Inflammatory macrophage treated with lipopolysaccharide for 4 hours (primary cell): ENCODE measurements at regions not wholly inside any gene's neighbourhood (a gene's known extent, or its start where the extent isn't known, plus 50 kb on each side); places are given as distances from the start of the nearest gene placed in this dataset.
"Not testable (repeated sequence)": the region's sequence is repeated elsewhere in the genome, so short reads cannot be mapped to it uniquely, and the experiment has no call there.

Experiments
- DNase-seq: peaks from one replicate; pipeline ENCODE4 v3.0.0-alpha.2; 2020

GRCh38 chr10:27383595-27384542 is 120.2 kb upstream of the RAB18 start:
- DNase-seq, result peak; percentile 46

DNA sequence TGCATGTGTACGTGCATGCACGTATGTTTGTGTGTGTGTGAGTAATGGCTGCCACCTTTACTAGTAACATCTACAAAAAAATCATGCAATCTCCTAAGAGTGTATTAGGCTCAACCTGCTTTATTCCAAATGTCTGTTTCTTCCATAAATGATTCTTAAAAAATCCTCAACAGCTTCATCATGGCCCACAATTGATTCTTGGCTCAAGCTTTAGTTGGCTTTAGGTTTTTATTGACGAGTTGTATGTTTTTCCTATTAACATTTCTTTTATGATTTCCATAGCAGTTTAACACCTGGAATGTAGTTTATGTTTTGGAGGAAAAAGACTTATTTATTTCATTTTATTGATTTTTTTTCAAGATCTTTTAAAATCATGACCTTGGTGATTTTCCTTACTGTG is 121.9 kb upstream of the RAB18 start:
- no peak for DNase-seq

- DNase-seq, result no peak
These were observed 123.2 kb upstream of the RAB18 start for GRCh38 chr10:27380929-27381358.

DNA sequence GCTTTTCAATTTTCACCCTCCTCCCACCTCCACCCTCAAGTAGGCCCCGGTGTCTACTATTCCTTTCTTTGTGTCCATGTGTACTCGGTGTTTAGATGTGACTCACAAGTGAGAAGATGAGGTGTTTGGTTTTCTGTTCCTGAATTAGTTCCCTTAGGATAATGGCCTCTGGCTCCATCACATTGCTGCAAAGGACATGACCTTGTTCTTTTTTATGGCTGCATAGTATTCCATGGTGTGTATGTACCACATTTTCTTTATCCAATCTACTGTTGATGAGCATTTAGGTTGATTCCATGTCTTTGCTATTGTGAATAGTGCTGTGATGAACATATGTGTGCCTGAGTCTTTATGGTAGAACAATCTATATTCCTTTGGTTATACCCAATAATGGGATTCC is 125.1 kb upstream of the RAB18 start:
- DNase-seq, result not testable (repeated sequence)

GRCh38 chr10:27373566-27374160 is 130.4 kb upstream of the RAB18 start:
- DNase-seq, result no peak

DNA sequence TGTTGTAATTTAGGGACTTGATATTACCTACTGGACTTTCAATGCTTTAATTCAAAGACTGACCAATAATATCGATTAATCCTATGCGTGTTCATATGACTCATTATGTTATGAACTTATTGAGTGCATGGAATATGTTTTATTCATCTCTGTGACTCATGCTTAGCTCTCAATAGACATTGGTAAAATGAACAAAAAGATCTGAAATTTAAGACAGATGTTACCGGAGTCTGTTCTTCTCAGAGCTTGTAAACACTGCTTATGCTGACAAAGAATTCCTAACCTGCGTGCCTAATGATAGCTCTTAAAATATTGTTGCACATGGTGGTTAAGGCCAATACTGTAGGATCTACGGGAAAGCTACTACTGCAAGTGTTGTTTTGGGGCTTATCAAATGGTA is 131.5 kb upstream of the ACBD5 start:
- no peak for DNase-seq

- not testable (repeated sequence) for DNase-seq
These were observed 130.8 kb upstream of the ACBD5 start for GRCh38 chr10:27371375-27371774.

DNA sequence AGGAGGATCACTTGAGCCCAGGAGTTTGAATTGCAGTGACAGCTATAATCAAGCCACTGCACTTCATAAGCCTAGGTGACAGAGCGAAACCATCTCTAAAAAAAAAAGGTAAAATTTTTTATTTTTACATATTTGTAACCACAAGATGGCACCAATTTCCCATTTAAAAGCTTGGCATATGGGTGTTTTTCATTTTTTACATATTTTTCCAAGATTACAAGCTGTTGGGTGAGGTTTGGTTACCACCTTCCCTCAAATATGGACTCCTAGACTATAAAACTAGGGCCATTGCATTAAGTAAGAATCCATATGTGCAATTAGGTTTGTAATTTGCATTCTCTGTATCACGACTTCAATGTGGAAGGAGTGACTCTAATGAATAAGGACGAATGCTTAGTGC is 129.3 kb upstream of the ACBD5 start:
- DNase-seq, result no peak

- DNase-seq, result no peak
These were observed 128.1 kb upstream of the ACBD5 start for GRCh38 chr10:27368706-27369105.

- no peak for DNase-seq
These were observed 126.2 kb upstream of the ACBD5 start for GRCh38 chr10:27366769-27367168.

DNA sequence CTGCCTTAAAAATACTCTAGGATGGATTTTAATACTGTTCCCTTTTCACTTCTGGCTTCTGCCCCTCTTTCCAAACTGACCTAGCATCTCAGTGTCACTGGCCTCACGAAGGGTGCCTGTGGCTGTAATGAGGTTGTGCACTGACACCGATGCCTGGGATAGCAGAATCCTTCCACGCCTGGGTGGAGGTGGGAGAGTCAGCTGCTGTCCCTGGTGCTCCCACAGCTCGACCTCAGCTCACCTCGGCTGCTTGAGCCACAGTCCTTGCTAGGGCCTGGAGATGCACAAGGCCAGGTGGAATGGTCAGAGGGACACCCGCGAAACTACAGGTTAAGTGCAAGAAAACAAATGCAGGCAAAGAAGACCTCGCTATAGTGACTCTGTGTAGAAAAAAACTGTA is 123.4 kb upstream of the ACBD5 start:
- no peak for DNase-seq

- DNase-seq, result peak; percentile 80
These were observed 120.1 kb upstream of the ACBD5 start for GRCh38 chr10:27360581-27361172.

DNA sequence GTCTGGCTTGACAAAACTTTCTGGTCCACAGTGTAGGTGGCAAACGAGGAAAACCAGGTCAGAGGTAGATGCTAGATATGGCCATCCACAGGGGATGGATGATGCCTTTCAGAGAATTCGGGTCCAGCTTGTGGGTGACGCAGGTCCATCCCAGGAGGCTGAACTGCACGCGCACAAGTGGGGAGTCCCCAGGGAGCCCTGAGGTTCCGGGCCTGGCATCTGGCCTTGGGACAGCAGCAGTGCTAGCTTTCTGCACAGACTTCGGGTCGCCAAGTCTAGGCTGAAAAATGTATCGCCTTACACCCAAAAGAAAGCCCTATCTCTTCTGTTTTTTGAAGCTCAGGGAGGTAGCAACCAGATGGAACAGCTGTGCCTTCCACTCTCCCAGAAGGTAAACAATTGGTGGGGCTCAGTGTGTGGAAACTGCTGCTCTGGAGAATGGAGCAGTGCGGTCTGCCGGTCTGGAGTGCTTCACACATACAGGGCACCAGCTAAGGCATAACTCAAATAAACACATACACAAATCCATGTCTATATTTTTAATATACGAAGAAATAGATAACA is 119.3 kb upstream of the ACBD5 start:
- DNase-seq, result no peak

- no peak for DNase-seq
These were observed 116.1 kb upstream of the ACBD5 start for GRCh38 chr10:27356738-27357137.

DNA sequence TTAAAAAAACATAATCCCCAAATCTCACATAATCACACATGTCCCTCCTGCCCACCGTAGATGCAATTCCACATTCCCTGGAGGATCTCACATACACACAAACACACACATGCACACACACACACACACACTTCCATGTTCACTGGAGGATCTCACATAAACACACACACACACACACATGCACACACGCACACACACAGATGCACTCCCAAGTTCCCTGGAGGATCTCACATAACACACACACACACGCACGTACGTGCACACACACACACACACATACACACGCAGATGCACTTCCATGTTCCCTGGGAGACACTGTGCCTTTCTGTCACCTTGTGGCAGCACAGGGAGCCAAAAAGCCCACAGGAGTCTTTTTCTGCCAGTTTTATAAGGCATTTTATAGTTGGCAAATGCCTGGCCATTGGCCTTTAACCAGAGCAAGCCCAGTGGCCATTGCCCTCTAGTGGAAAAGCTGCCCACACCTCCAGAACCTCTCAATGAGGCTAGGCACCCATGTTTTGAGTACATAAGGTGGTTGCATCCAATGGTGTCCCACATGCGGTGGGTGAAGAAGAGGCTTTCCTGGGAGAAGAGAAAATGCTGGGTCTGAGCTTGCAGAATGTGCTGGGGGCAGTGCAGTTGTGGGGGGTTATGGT is 115.4 kb upstream of the ACBD5 start:
- DNase-seq, result no peak

- peak; percentile 39 for DNase-seq
These were observed 114.2 kb upstream of the ACBD5 start for GRCh38 chr10:27354643-27355270.

- DNase-seq, result not testable (repeated sequence)
These were observed 113.5 kb upstream of the ACBD5 start for GRCh38 chr10:27354100-27354499.

DNA sequence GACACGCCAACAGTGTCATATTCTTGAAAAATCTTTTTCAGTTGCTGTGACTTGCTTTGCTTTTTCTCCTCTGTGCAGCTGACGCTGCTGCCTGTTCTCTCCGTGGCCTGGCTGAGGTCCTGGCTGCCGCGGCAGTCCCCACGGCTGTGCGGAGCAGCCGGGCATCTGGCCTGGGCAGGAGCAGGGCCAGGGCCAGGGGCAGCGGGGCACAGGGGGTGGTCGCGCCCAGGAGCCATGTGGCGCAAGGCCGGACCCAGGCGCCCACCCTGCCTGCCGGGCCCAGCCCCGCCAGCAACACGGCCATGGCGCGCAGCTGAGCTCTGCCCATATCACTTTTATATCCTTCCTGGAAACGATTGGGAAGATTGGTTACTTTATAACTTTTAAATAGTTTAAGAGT is 109.4 kb upstream of the ACBD5 start:
- DNase-seq, result no peak

- peak; percentile 8 for DNase-seq
These were observed 107.2 kb upstream of the ACBD5 start for GRCh38 chr10:27347827-27348207.

DNA sequence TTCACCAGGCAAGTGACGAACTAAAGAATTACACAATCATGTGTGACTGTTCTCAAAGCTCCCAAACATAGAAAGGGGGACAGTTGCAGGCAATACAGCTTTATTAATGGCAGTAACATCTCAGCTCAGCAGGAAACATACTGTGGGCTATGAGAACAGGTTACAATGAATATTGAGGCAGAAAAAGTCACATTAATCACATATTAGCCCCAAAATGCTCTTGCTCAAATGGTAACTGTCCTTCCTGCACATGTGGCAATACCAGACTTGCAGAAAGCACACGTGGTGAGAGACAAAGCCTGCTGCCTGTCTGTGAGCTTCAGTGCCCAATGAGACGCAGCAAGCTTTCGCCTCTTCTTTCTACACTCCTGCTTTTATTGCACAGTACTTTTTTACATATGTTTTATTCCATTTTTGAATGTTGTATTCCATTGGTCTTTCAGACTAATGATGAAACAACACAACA is 104.9 kb upstream of the ACBD5 start:
- DNase-seq, result peak; percentile 48

DNA sequence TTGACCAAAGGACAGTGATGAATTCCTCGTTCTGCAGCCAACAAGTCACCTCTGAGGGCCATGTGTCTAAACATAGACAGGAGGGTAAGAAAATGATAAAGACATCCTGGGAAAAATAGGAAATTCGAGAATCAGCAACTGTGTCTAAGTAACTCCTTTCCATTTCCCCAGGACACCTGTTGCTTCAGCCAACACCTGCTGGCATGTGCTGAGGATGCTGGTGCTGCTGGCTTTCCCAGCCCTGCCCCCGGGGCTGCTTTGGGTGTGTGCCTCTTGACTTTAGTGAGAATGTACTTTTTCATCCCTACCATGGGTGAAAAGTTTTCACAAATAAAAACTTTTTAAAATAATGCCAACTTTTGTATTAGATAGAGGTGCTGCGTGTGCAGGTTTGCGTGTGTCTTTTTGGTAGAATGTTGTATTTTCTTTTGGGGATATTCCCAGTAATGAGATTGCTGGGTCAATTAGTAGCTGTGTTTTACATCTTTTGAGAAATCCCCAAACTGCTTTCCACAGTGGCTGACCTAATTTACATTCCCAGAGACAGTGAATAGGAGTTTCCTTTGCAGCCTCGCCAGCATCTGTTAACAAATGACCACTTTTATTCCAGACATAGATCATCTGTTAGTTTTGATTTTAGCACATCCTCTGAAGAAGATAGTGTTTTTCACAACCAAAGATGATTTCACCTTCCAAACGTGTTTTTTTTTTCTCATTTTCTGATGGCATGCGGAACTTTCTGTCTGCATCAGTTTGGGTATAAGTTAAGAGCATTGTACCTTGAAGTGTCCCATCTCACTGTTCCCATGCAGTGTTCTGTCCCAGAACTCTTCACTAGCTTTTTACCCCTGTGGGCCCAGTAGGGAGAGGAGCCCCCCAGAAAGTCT is 104.2 kb upstream of the ACBD5 start:
- DNase-seq, result no peak
